Gastroesophageal sphincter (tissue), 3 donors: ENCODE measurements at regions not wholly inside any gene's neighbourhood (a gene's known extent, or its start where the extent isn't known, plus 50 kb on each side); places are given as distances from the start of the nearest gene placed in this dataset.
"Not testable (repeated sequence)": the region's sequence is repeated elsewhere in the genome, so short reads cannot be mapped to it uniquely, and the experiment has no call there.

Experiments used
- EP300 ChIP-seq: sonication (generic); formaldehyde crosslinking; IDR thresholded peaks from one replicate; pipeline ENCODE4 v1.6.1; 2017; ENCODE audit warnings: antibody characterized with exemption, mild to moderate bottlenecking
- POLR2A ChIP-seq, 2 donors: fragments of 450-650 bp; IDR thresholded peaks; one replicate each; pipeline ENCODE4 v1.6.1; 2017; ENCODE audit warnings: antibody characterized with exemption in 2 of 2, mild to moderate bottlenecking in 2 of 2, moderate library complexity in 1 of 2
- POLR2AphosphoS5 ChIP-seq: sonication (generic); formaldehyde crosslinking; IDR thresholded peaks from one replicate; pipeline ENCODE4 v1.6.1; 2017; ENCODE audit warnings: antibody characterized with exemption
- TF ChIP-seq, protein P1 (sequence below), 4 experiments: fragments of 200-600 bp in 2 of 4; fragments of 450-650 bp in 2 of 4; sonication (generic) in 1 of 4; IDR thresholded peaks; one replicate each; pipeline ENCODE4 v1.5.1; 2017 to 2019; ENCODE audit warnings: antibody characterized with exemption in 4 of 4, mild to moderate bottlenecking in 2 of 4, moderate library complexity in 2 of 4

DNA sequence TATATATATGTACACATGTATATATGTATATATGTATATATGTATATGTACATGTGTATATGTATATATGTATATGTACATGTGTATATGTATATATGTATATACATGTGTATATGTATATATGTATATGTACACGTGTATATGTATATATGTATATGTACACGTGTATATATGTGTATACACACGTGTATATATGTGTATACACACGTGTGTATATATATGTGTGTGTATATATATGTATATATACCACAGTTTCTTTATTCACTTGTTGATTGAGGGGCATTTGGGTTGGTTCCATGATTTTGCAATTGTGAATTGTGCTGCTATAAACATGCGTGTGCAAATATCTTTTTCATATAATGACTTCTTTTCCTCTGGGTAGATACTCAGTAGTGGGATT, 179.0 kb downstream of the ADCYAP1 start:
- not testable (repeated sequence) for TF ChIP-seq POLR2A (IDR thresholded peaks at IDR 0.05); EP300; POLR2AphosphoS5
- TF ChIP-seq, protein P1, sequence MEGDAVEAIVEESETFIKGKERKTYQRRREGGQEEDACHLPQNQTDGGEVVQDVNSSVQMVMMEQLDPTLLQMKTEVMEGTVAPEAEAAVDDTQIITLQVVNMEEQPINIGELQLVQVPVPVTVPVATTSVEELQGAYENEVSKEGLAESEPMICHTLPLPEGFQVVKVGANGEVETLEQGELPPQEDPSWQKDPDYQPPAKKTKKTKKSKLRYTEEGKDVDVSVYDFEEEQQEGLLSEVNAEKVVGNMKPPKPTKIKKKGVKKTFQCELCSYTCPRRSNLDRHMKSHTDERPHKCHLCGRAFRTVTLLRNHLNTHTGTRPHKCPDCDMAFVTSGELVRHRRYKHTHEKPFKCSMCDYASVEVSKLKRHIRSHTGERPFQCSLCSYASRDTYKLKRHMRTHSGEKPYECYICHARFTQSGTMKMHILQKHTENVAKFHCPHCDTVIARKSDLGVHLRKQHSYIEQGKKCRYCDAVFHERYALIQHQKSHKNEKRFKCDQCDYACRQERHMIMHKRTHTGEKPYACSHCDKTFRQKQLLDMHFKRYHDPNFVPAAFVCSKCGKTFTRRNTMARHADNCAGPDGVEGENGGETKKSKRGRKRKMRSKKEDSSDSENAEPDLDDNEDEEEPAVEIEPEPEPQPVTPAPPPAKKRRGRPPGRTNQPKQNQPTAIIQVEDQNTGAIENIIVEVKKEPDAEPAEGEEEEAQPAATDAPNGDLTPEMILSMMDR (IDR thresholded peaks at IDR 0.05), result not testable (repeated sequence)
